HepG2 (cell line): ENCODE measurements at regions not wholly inside any gene's neighbourhood (a gene's known extent, or its start where the extent isn't known, plus 50 kb on each side); places are given as distances from the start of the nearest gene placed in this dataset.

Source experiments
- ATAC-seq: fragments of 200-7000 bp; cut with Tn5 transposase; 3 replicates; pipeline ENCODE4 v1.9.1; 2020; ENCODE audit warnings: mild to moderate bottlenecking, moderate library complexity
- BruUV-seq: library from RNA; stranded (reverse); fragments of 400-500 nt; replicated peaks from 2 replicates; lab custom pipeline; 2021; lab: Mats Ljungman, UMichigan
- CTCF ChIA-PET: fragments of 300-600 bp; formaldehyde crosslinking; extraction: SDS; loops from one replicate; lab custom pipeline; 2021; ENCODE audit warnings: low total read pairs, inconsistent platforms, low intra/inter-chr PET ratio; lab: Yijun Ruan, JAX
- POLR2A ChIA-PET: fragments of 350-600 bp; sonication (Branson Sonifier 250); formaldehyde crosslinking; loops from one replicate; lab custom pipeline; 2020; ENCODE audit warnings: antibody characterized with exemption, inconsistent platforms; lab: Yijun Ruan, JAX
- DNase-seq: peaks from one replicate; pipeline ENCODE4 v3.0.0-alpha.2; 2015; ENCODE audit warnings: low spot score
- FAIRE-seq: peaks from 3 replicates; lab custom pipeline; 2011; peaks lifted over from hg19 to GRCh38; lab: Jason Lieb, UNC
- H2AFZ ChIP-seq: one replicate; pipeline ENCODE4 v1.6.1; 2011; ENCODE audit warnings: low read length, inconsistent platforms
- H3K27ac ChIP-seq: fragments of 300-600 bp; 3 replicates; pipeline ENCODE4 v1.8.0; 2011; ENCODE audit warnings: mixed run types, mild to moderate bottlenecking, mixed read lengths, low read length, inconsistent platforms; ENCODE audit not compliant: insufficient read depth; ENCODE audit errors: extremely low read length
- H3K27me3 ChIP-seq, 2 experiments: fragments of 200-600 bp in 1 of 2; 2 replicates in 1 of 2; 3 replicates in 1 of 2; pipeline versions ENCODE4 v1.6.0 to v1.8.0; 2011; ENCODE audit warnings: low read length in 2 of 2, mild to moderate bottlenecking in 2 of 2, moderate library complexity in 2 of 2, inconsistent platforms in 1 of 2; ENCODE audit not compliant: insufficient read depth in 2 of 2, control insufficient read depth in 1 of 2
- H3K36me3 ChIP-seq, 2 experiments: fragments of 200-600 bp in 1 of 2; replicated peaks in 1 of 2; 2 replicates in 1 of 2; 3 replicates in 1 of 2; pipeline versions ENCODE4 v1.5.1 to v1.8.0; 2011; ENCODE audit warnings: low read length in 2 of 2, inconsistent platforms in 1 of 2; ENCODE audit not compliant: insufficient read depth in 2 of 2, control insufficient read depth in 1 of 2
- H3K4me1 ChIP-seq: 2 replicates; pipeline ENCODE4 v1.5.1; 2012; ENCODE audit warnings: low read length, inconsistent platforms; ENCODE audit not compliant: insufficient read depth
- H3K4me2 ChIP-seq: 2 replicates; pipeline ENCODE4 v1.6.0; 2011; ENCODE audit warnings: low read depth, low read length, inconsistent platforms
- H3K4me3 ChIP-seq, 3 experiments: fragments of 200-600 bp in 1 of 3; sonication (generic), shearing (Covaris generic) in 1 of 3; replicated peaks in 1 of 3; 2 replicates each; pipeline ENCODE4 v1.5.1; 2011 to 2016; ENCODE audit warnings: low read length in 3 of 3, inconsistent platforms in 2 of 3, low read depth in 2 of 3, mild to moderate bottlenecking in 2 of 3, control low read depth in 1 of 3, mixed read lengths in 1 of 3; ENCODE audit not compliant: insufficient read depth in 1 of 3
- H3K79me2 ChIP-seq: one replicate; pipeline ENCODE4 v1.6.1; 2011; ENCODE audit warnings: low read length, inconsistent platforms; ENCODE audit not compliant: insufficient read depth
- H3K9ac ChIP-seq: 2 replicates; pipeline ENCODE4 v1.6.0; 2011; ENCODE audit warnings: mild to moderate bottlenecking, low read depth, low read length, inconsistent platforms; ENCODE audit not compliant: insufficient read depth
- H3K9me3 ChIP-seq: 2 replicates; pipeline ENCODE4 v1.5.1; 2012; ENCODE audit warnings: mild to moderate bottlenecking, low read length
- H4K20me1 ChIP-seq: 2 replicates; pipeline ENCODE4 v1.6.0; 2011; ENCODE audit warnings: inconsistent platforms, mild to moderate bottlenecking, low read length, moderate library complexity; ENCODE audit not compliant: insufficient read depth
- GTF2F1 ChIP-seq: fragments of 150-350 bp; IDR thresholded peaks from 2 replicates; pipeline ENCODE4 v1.6.1; 2014; ENCODE audit warnings: low read length
- KLF12 ChIP-seq: sonication (generic); formaldehyde crosslinking; IDR thresholded peaks from 2 replicates; pipeline ENCODE4 v1.4.0; 2020; ENCODE audit warnings: missing genetic modification reagents, borderline replicate concordance
- NPAS2 ChIP-seq: sonication (generic); formaldehyde crosslinking; IDR thresholded peaks from 2 replicates; pipeline ENCODE4 v1.8.0; 2022; ENCODE audit warnings: mild to moderate bottlenecking, missing genetic modification reagents, borderline replicate concordance
- RBAK ChIP-seq: sonication (generic); formaldehyde crosslinking; IDR thresholded peaks from 2 replicates; pipeline ENCODE4 v1.5.1; 2020; ENCODE audit warnings: mild to moderate bottlenecking, missing genetic modification reagents
- ZFP36L1 ChIP-seq: sonication (generic); formaldehyde crosslinking; IDR thresholded peaks from 2 replicates; pipeline ENCODE4 v1.8.0; 2022; ENCODE audit warnings: mild to moderate bottlenecking, missing genetic modification reagents, moderate library complexity
- ZNF792 ChIP-seq: IDR thresholded peaks from 2 replicates; pipeline ENCODE4 v1.6.1; 2016
- WGBS: methylation state at CpG from one replicate; pipeline ENCODE4 v1.1.6; 2017; ENCODE audit warnings: low lambda C conversion rate; 5-methylcytosine and 5-hydroxymethylcytosine counted together
- in situ Hi-C: cut with HindIII; loops from 2 replicates; pipeline ENCODE4 v1.10.0; 2017; ENCODE audit warnings: low pct_unique_long_range_greater_than_20kb; ENCODE audit not compliant: extremely low pct_ligation_motif_present
- intact Hi-C: fragments of 100-400 bp; cut with micrococcal nuclease; formaldehyde crosslinking; loops from one replicate; pipeline ENCODE4 v1.10.0; 2022; ENCODE audit not compliant: unreplicated experiment
- TF ChIP-seq, protein P1 (sequence below): sonication (generic); formaldehyde crosslinking; IDR thresholded peaks from 2 replicates; pipeline ENCODE4 v1.5.1; 2020; ENCODE audit warnings: mild to moderate bottlenecking, missing genetic modification reagents, moderate library complexity
- TF ChIP-seq, protein P2 (sequence below): sonication (generic); formaldehyde crosslinking; IDR thresholded peaks from 2 replicates; pipeline ENCODE4 v1.8.1; 2023; ENCODE audit warnings: mild to moderate bottlenecking, missing genetic modification reagents
- TF ChIP-seq, protein P3 (sequence below): sonication (generic); formaldehyde crosslinking; IDR thresholded peaks from 2 replicates; pipeline ENCODE4 v1.5.1; 2020; ENCODE audit warnings: missing genetic modification reagents, mild to moderate bottlenecking, borderline replicate concordance
- TF ChIP-seq, protein P4 (sequence below): sonication (generic); formaldehyde crosslinking; IDR thresholded peaks from 2 replicates; pipeline ENCODE4 v1.9.0; 2022; ENCODE audit warnings: missing genetic modification reagents, mild to moderate bottlenecking, borderline replicate concordance

GRCh38 chr6:19519941-19520340 lies 317.2 kb upstream of the ID4 start (continued):
- TF ChIP-seq, protein P1, sequence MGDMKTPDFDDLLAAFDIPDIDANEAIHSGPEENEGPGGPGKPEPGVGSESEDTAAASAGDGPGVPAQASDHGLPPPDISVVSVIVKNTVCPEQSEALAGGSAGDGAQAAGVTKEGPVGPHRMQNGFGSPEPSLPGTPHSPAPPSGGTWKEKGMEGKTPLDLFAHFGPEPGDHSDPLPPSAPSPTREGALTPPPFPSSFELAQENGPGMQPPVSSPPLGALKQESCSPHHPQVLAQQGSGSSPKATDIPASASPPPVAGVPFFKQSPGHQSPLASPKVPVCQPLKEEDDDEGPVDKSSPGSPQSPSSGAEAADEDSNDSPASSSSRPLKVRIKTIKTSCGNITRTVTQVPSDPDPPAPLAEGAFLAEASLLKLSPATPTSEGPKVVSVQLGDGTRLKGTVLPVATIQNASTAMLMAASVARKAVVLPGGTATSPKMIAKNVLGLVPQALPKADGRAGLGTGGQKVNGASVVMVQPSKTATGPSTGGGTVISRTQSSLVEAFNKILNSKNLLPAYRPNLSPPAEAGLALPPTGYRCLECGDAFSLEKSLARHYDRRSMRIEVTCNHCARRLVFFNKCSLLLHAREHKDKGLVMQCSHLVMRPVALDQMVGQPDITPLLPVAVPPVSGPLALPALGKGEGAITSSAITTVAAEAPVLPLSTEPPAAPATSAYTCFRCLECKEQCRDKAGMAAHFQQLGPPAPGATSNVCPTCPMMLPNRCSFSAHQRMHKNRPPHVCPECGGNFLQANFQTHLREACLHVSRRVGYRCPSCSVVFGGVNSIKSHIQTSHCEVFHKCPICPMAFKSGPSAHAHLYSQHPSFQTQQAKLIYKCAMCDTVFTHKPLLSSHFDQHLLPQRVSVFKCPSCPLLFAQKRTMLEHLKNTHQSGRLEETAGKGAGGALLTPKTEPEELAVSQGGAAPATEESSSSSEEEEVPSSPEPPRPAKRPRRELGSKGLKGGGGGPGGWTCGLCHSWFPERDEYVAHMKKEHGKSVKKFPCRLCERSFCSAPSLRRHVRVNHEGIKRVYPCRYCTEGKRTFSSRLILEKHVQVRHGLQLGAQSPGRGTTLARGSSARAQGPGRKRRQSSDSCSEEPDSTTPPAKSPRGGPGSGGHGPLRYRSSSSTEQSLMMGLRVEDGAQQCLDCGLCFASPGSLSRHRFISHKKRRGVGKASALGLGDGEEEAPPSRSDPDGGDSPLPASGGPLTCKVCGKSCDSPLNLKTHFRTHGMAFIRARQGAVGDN = no peak
- TF ChIP-seq ZFP36L1 = no peak

- 0% methylated on average over 2 of the region's 2 CpGs for WGBS
- ChIA-PET CTCF (no interaction called here), POLR2A (no interaction called here)
- no peaks in the 10 kb centered on the region for H3K79me2 ChIP-seq
- no peaks in the 10 kb centered on the region for H3K27me3 ChIP-seq
- no peaks in the 10 kb centered on the region for H3K4me1 ChIP-seq
- H2AFZ ChIP-seq = no peak overlapping the region
- H4K20me1 ChIP-seq = no peaks in the 10 kb centered on the region
- no peak overlapping the region for H3K9ac ChIP-seq
- BruUV-seq = no TSS peak
- intact Hi-C loops = no loop called here
- FAIRE-seq (no peak), DNase-seq (no peak), ATAC-seq (no peak)
- in situ Hi-C loops = no loop called here
- H3K27ac ChIP-seq = no peak overlapping the region
- H3K4me2 ChIP-seq = no peak overlapping the region
- H3K36me3 ChIP-seq = no peaks in the 10 kb centered on the region
- H3K9me3 ChIP-seq = peaks cover 11% of the 10 kb centered on the region; the same call in 1 of the 2 replicates
- TF ChIP-seq KLF12 (no peak), RBAK (CRISPR knock-in tag) (no peak), ZNF792 (CRISPR knock-in tag) (no peak), GTF2F1 (no peak), NPAS2 (CRISPR knock-in tag) (no peak)
- TF ChIP-seq, protein P2, sequence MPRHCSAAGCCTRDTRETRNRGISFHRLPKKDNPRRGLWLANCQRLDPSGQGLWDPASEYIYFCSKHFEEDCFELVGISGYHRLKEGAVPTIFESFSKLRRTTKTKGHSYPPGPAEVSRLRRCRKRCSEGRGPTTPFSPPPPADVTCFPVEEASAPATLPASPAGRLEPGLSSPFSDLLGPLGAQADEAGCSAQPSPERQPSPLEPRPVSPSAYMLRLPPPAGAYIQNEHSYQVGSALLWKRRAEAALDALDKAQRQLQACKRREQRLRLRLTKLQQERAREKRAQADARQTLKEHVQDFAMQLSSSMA (CRISPR knock-in tag) = no peak
- TF ChIP-seq, protein P3, sequence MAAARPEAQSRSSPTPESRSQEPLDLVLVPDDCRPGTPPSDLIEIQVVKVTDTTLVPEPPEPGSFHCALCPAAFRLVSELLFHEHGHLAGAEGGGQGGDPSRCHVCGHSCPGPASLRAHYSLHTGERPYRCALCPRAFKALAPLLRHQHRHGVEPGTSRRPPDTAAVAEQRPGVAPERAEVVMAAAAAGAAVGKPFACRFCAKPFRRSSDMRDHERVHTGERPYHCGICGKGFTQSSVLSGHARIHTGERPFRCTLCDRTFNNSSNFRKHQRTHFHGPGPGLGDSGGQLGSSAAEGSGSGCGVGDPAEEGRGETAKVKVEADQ = no peak
- TF ChIP-seq, protein P4, sequence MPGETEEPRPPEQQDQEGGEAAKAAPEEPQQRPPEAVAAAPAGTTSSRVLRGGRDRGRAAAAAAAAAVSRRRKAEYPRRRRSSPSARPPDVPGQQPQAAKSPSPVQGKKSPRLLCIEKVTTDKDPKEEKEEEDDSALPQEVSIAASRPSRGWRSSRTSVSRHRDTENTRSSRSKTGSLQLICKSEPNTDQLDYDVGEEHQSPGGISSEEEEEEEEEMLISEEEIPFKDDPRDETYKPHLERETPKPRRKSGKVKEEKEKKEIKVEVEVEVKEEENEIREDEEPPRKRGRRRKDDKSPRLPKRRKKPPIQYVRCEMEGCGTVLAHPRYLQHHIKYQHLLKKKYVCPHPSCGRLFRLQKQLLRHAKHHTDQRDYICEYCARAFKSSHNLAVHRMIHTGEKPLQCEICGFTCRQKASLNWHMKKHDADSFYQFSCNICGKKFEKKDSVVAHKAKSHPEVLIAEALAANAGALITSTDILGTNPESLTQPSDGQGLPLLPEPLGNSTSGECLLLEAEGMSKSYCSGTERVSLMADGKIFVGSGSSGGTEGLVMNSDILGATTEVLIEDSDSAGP = no peak
- no peak overlapping the region for H3K4me3 ChIP-seq
Observed at GRCh38 chr6:19524366-19525186, 312.6 kb upstream of the ID4 start.
